SK-N-SH treated with all-trans-retinoic acid at 6 μM for 48 hours (cell line): ENCODE measurements at regions not wholly inside any gene's neighbourhood (a gene's known extent, or its start where the extent isn't known, plus 50 kb on each side); places are given as distances from the start of the nearest gene placed in this dataset.

Experiments
- ATAC-seq: fragments of 200-7000 bp; cut with Tn5 transposase; 3 replicates; pipeline ENCODE4 v1.9.1; 2020; ENCODE audit warnings: mild to moderate bottlenecking, moderate library complexity
- ARNTL ChIP-seq: fragments of 450-650 bp; formaldehyde crosslinking; IDR thresholded peaks from 2 replicates; pipeline ENCODE4 v1.5.0; 2020; ENCODE audit warnings: low read depth, mild to moderate bottlenecking, moderate library complexity, borderline replicate concordance
- BACH2 ChIP-seq: fragments of 250-450 bp; sonication (Bioruptor Pico); IDR thresholded peaks from 2 replicates; pipeline ENCODE4 v1.9.0; 2021; ENCODE audit warnings: mild to moderate bottlenecking, borderline replicate concordance
- CREB5 ChIP-seq: fragments of 250-450 bp; sonication (Bioruptor Pico); IDR thresholded peaks from 2 replicates; pipeline ENCODE4 v1.5.1; 2020; ENCODE audit warnings: low read depth, mild to moderate bottlenecking, moderate library complexity
- CSDC2 ChIP-seq: fragments of 250-450 bp; sonication (Bioruptor Pico); IDR thresholded peaks from 2 replicates; pipeline ENCODE4 v1.5.0; 2020; ENCODE audit warnings: mild to moderate bottlenecking, moderate library complexity
- ESRRG ChIP-seq: fragments of 250-450 bp; sonication (Bioruptor Pico); IDR thresholded peaks from 2 replicates; pipeline ENCODE4 v1.6.1; 2021; ENCODE audit warnings: mild to moderate bottlenecking
- GLIS3 ChIP-seq: fragments of 250-450 bp; sonication (Bioruptor Pico); IDR thresholded peaks from 2 replicates; pipeline ENCODE4 v1.5.0; 2020; ENCODE audit warnings: mild to moderate bottlenecking, moderate library complexity
- ISL1 ChIP-seq: fragments of 250-450 bp; sonication (Bioruptor Pico); IDR thresholded peaks from 2 replicates; pipeline ENCODE4 v2.1.2; 2022; ENCODE audit warnings: mild to moderate bottlenecking, moderate library complexity
- POU6F1 ChIP-seq: fragments of 250-450 bp; sonication (Bioruptor Pico); IDR thresholded peaks from 2 replicates; pipeline ENCODE4 v1.8.0; 2021; ENCODE audit warnings: low read depth, mild to moderate bottlenecking, moderate library complexity, borderline replicate concordance
- PPARA ChIP-seq: fragments of 250-450 bp; sonication (Bioruptor Pico); IDR thresholded peaks from 2 replicates; pipeline ENCODE4 v1.5.0; 2020; ENCODE audit warnings: mild to moderate bottlenecking, borderline replicate concordance
- RARB ChIP-seq: fragments of 250-450 bp; sonication (Bioruptor Pico); IDR thresholded peaks from 2 replicates; pipeline ENCODE4 v1.8.0; 2021; ENCODE audit warnings: mild to moderate bottlenecking, moderate library complexity
- SNAI2 ChIP-seq: fragments of 250-450 bp; sonication (Bioruptor Pico); IDR thresholded peaks from 2 replicates; pipeline ENCODE4 v1.5.0; 2020; ENCODE audit warnings: mild to moderate bottlenecking, moderate library complexity
- TCF4 ChIP-seq: fragments of 250-450 bp; sonication (Bioruptor Pico); IDR thresholded peaks from 2 replicates; pipeline ENCODE4 v1.8.0; 2021; ENCODE audit warnings: mild to moderate bottlenecking, moderate library complexity, borderline replicate concordance
- TOX ChIP-seq: fragments of 250-450 bp; sonication (Bioruptor Pico); IDR thresholded peaks from 2 replicates; pipeline ENCODE4 v1.8.0; 2021; ENCODE audit warnings: mild to moderate bottlenecking, moderate library complexity, borderline replicate concordance
- ZC3H10 ChIP-seq: fragments of 250-450 bp; sonication (Bioruptor Pico); IDR thresholded peaks from 2 replicates; pipeline ENCODE4 v1.5.1; 2021; ENCODE audit warnings: mild to moderate bottlenecking, moderate library complexity
- ZFP3 ChIP-seq: fragments of 250-450 bp; sonication (Bioruptor Pico); IDR thresholded peaks from 2 replicates; pipeline ENCODE4 v1.5.0; 2020; ENCODE audit warnings: mild to moderate bottlenecking, moderate library complexity
- ZFP30 ChIP-seq: fragments of 450-650 bp; formaldehyde crosslinking; IDR thresholded peaks from 2 replicates; pipeline ENCODE4 v1.5.0; 2022; ENCODE audit warnings: mild to moderate bottlenecking, moderate library complexity
- ZNF565 ChIP-seq: fragments of 450-650 bp; formaldehyde crosslinking; conservative IDR thresholded peaks from 2 replicates; pipeline ENCODE4 v1.5.0; 2020; ENCODE audit warnings: low read depth, mild to moderate bottlenecking, moderate library complexity
- ZNF70 ChIP-seq: fragments of 450-650 bp; formaldehyde crosslinking; IDR thresholded peaks from 2 replicates; pipeline ENCODE4 v1.5.0; 2020; ENCODE audit warnings: mild to moderate bottlenecking, moderate library complexity
- ZNF8 ChIP-seq: fragments of 450-650 bp; formaldehyde crosslinking; IDR thresholded peaks from 2 replicates; pipeline ENCODE4 v1.5.0; 2020; ENCODE audit warnings: mild to moderate bottlenecking, moderate library complexity
- TF ChIP-seq, protein P1 (sequence below): fragments of 250-450 bp; sonication (Bioruptor Pico); IDR thresholded peaks from 2 replicates; pipeline ENCODE4 v1.5.1; 2021; ENCODE audit warnings: mild to moderate bottlenecking, moderate library complexity
- TF ChIP-seq, protein P2 (sequence below): fragments of 250-450 bp; sonication (Bioruptor Pico); IDR thresholded peaks from 2 replicates; pipeline ENCODE4 v1.5.0; 2020; ENCODE audit warnings: mild to moderate bottlenecking, moderate library complexity
- TF ChIP-seq, protein P3 (sequence below): fragments of 250-450 bp; sonication (Bioruptor Pico); IDR thresholded peaks from 2 replicates; pipeline ENCODE4 v1.8.0; 2020; ENCODE audit warnings: mild to moderate bottlenecking, moderate library complexity, borderline replicate concordance

DNA sequence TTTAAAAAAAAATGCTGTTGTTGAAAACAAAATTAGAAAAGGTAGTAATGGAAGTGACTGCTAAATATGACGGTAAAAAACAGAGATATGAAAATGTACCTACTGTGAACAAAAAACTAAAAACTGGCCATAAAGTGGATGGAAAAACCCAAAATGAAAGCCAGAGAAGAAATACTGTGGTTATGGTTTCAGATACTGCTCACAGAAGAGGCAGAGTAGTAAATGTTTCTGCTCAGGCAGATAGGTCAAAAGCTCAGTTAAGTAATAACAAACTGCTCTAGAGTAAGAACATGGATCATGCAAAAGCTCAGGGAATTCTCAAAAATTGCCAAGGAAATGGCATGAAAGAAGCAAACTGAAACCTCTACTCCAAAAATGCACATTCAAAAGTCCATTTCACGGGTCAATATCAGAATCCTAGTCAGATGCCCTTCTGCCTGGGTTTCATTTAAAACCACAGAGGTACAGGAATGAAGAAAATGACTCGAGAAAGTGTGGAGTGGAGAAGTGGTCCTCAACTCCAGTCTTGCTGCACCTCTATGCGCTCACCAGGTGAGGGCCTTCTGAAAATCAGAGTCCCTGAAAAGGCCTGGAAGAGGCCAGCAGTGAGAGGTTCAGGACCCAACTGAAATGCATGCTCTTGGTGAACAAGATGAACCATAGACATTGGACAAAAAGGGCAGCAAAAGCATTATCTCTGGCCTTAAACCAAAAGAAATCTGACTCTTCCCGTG lies 315.0 kb upstream of the SPRY2 start:
- no peak for ATAC-seq
- TF ChIP-seq ZC3H10 (CRISPR knock-in tag) (no peak), TOX (CRISPR knock-in tag) (no peak), ZNF565 (no peak), ZFP3 (no peak), RARB (CRISPR knock-in tag) (no peak), ARNTL (CRISPR knock-in tag) (no peak), ESRRG (CRISPR knock-in tag) (no peak), ISL1 (CRISPR knock-in tag) (no peak), TCF4 (CRISPR knock-in tag) (no peak), ZNF8 (CRISPR knock-in tag) (no peak)
- TF ChIP-seq, protein P1, sequence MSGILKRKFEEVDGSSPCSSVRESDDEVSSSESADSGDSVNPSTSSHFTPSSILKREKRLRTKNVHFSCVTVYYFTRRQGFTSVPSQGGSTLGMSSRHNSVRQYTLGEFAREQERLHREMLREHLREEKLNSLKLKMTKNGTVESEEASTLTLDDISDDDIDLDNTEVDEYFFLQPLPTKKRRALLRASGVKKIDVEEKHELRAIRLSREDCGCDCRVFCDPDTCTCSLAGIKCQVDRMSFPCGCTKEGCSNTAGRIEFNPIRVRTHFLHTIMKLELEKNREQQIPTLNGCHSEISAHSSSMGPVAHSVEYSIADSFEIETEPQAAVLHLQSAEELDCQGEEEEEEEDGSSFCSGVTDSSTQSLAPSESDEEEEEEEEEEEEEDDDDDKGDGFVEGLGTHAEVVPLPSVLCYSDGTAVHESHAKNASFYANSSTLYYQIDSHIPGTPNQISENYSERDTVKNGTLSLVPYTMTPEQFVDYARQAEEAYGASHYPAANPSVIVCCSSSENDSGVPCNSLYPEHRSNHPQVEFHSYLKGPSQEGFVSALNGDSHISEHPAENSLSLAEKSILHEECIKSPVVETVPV (CRISPR knock-in tag) = no peak

DNA sequence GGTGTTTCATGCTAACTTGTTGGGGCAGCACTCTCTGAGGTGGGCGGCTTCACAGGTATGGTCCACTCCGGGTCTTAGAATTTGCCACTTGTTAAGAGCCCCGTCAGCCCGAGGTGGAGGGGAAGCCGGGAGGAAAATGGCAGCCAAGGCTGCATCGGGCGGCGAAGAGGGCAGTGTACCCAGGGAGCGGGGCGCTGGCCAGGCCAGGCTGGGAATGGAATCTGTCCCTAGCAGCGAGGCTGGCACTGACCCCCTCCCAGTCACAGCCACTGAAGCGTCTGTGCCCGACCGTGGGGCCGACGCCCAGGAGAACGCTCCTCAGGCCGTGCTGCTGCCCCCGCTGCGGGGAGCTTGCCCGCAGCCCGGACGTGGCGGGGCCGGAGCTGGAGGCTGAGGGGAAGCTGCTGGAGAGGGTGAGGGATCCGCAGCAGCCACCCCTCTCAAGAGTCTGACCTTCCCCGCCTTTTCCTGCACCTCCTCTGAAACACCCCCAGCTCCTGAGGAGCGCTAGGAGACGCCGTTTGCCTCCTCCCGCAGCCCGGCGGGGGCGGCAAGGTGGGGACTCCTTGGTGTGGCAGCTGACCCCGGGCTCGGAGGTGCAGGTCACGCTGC lies 313.8 kb upstream of the SPRY2 start:
- ATAC-seq = no peak
- TF ChIP-seq TCF4 (CRISPR knock-in tag) (no peak), ZFP3 (no peak), SNAI2 (CRISPR knock-in tag) (no peak), BACH2 (CRISPR knock-in tag) (no peak), ARNTL (CRISPR knock-in tag) (no peak), CSDC2 (CRISPR knock-in tag) (no peak), TOX (CRISPR knock-in tag) (no peak), ZNF70 (CRISPR knock-in tag) (no peak), PPARA (CRISPR knock-in tag) (no peak), ESRRG (CRISPR knock-in tag) (no peak), ZC3H10 (CRISPR knock-in tag) (no peak), ISL1 (CRISPR knock-in tag) (no peak), POU6F1 (CRISPR knock-in tag) (no peak), RARB (CRISPR knock-in tag) (no peak), CREB5 (CRISPR knock-in tag) (no peak), GLIS3 (CRISPR knock-in tag) (no peak), ZFP30 (CRISPR knock-in tag) (no peak)
- TF ChIP-seq, protein P1 (CRISPR knock-in tag) = no peak
- TF ChIP-seq, protein P2, sequence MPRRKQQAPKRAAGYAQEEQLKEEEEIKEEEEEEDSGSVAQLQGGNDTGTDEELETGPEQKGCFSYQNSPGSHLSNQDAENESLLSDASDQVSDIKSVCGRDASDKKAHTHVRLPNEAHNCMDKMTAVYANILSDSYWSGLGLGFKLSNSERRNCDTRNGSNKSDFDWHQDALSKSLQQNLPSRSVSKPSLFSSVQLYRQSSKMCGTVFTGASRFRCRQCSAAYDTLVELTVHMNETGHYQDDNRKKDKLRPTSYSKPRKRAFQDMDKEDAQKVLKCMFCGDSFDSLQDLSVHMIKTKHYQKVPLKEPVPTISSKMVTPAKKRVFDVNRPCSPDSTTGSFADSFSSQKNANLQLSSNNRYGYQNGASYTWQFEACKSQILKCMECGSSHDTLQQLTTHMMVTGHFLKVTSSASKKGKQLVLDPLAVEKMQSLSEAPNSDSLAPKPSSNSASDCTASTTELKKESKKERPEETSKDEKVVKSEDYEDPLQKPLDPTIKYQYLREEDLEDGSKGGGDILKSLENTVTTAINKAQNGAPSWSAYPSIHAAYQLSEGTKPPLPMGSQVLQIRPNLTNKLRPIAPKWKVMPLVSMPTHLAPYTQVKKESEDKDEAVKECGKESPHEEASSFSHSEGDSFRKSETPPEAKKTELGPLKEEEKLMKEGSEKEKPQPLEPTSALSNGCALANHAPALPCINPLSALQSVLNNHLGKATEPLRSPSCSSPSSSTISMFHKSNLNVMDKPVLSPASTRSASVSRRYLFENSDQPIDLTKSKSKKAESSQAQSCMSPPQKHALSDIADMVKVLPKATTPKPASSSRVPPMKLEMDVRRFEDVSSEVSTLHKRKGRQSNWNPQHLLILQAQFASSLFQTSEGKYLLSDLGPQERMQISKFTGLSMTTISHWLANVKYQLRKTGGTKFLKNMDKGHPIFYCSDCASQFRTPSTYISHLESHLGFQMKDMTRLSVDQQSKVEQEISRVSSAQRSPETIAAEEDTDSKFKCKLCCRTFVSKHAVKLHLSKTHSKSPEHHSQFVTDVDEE (CRISPR knock-in tag) = no peak
- TF ChIP-seq, protein P3, sequence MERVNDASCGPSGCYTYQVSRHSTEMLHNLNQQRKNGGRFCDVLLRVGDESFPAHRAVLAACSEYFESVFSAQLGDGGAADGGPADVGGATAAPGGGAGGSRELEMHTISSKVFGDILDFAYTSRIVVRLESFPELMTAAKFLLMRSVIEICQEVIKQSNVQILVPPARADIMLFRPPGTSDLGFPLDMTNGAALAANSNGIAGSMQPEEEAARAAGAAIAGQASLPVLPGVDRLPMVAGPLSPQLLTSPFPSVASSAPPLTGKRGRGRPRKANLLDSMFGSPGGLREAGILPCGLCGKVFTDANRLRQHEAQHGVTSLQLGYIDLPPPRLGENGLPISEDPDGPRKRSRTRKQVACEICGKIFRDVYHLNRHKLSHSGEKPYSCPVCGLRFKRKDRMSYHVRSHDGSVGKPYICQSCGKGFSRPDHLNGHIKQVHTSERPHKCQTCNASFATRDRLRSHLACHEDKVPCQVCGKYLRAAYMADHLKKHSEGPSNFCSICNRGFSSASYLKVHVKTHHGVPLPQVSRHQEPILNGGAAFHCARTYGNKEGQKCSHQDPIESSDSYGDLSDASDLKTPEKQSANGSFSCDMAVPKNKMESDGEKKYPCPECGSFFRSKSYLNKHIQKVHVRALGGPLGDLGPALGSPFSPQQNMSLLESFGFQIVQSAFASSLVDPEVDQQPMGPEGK (CRISPR knock-in tag) = no peak
- TF ChIP-seq, all 23 proteins: peak for 0
